H1 (cell line): ENCODE measurements at regions not wholly inside any gene's neighbourhood (a gene's known extent, or its start where the extent isn't known, plus 50 kb on each side); places are given as distances from the start of the nearest gene placed in this dataset.

Source experiments
- CTCF ChIA-PET: fragments of 300-600 bp; sonication (Branson Sonifier 250); formaldehyde crosslinking; loops from one replicate; lab custom pipeline; 2021; ENCODE audit not compliant: partially characterized antibody; lab: Charles Lee
- POLR2A ChIA-PET: fragments of 300-600 bp; sonication (Branson Sonifier 250); formaldehyde crosslinking; loops from one replicate; lab custom pipeline; 2021; ENCODE audit warnings: inconsistent platforms; ENCODE audit not compliant: partially characterized antibody; lab: Charles Lee
- DNase-seq, 2 experiments: peaks; one replicate each; pipeline versions ENCODE4 v3.0.0 to v3.0.0-alpha.2; 2010 to 2022; ENCODE audit warnings: low spot score in 2 of 2, low read depth in 1 of 2, mixed read lengths in 1 of 2
- FAIRE-seq: peaks from 2 replicates; lab custom pipeline; 2011; peaks lifted over from hg19 to GRCh38; lab: Jason Lieb, UNC
- H2AFZ ChIP-seq: 2 replicates; pipeline ENCODE4 v1.8.1; 2012; ENCODE audit warnings: low read length, inconsistent platforms
- H2AK5ac ChIP-seq: 2 replicates; pipeline ENCODE4 v1.6.1; 2013; ENCODE audit warnings: low read depth, low read length
- H2BK120ac ChIP-seq: replicated peaks from 2 replicates; pipeline ENCODE3; 2013; ENCODE audit warnings: low read depth, low read length, inconsistent platforms
- H2BK12ac ChIP-seq: 2 replicates; pipeline ENCODE4 v1.6.1; 2013; ENCODE audit warnings: low read depth, low read length
- H2BK15ac ChIP-seq: 2 replicates; pipeline ENCODE4 v1.6.1; 2013; ENCODE audit warnings: low read length
- H2BK20ac ChIP-seq: 2 replicates; pipeline ENCODE4 v1.6.1; 2013; ENCODE audit warnings: low read length
- H2BK5ac ChIP-seq: 2 replicates; pipeline ENCODE4 v1.6.1; 2013; ENCODE audit warnings: low read depth, low read length
- H3K14ac ChIP-seq: 2 replicates; pipeline ENCODE4 v1.6.1; 2013; ENCODE audit warnings: inconsistent platforms; ENCODE audit not compliant: insufficient read length
- H3K18ac ChIP-seq: 2 replicates; pipeline ENCODE4 v1.6.1; 2013; ENCODE audit warnings: low read length; ENCODE audit errors: extremely low read depth
- H3K23ac ChIP-seq: 2 replicates; pipeline ENCODE4 v1.6.1; 2013; ENCODE audit warnings: inconsistent platforms; ENCODE audit not compliant: insufficient read length
- H3K23me2 ChIP-seq: 2 replicates; pipeline ENCODE4 v1.6.1; 2013; ENCODE audit warnings: low read depth, low read length
- H3K27ac ChIP-seq: 2 replicates; pipeline ENCODE4 v1.6.1; 2011; ENCODE audit warnings: low read depth, low read length, inconsistent platforms
- H3K27me3 ChIP-seq, 4 experiments: replicated peaks in 1 of 4; 1 replicate in 1 of 4; 2 replicates in 3 of 4; pipeline versions ENCODE4 v1.6.1 to v1.8.1; 2011 to 2013; ENCODE audit warnings: low read length in 3 of 4, mild to moderate bottlenecking in 3 of 4, inconsistent platforms in 2 of 4, mixed read lengths in 2 of 4, moderate library complexity in 1 of 4; ENCODE audit not compliant: control insufficient read depth in 3 of 4, insufficient read depth in 3 of 4; ENCODE audit errors: extremely low read depth in 1 of 4
- H3K36me3 ChIP-seq, 4 experiments: 2 replicates each; pipeline versions ENCODE4 v1.6.1 to v1.8.1; 2011 to 2013; ENCODE audit warnings: mild to moderate bottlenecking in 4 of 4, low read length in 3 of 4, moderate library complexity in 2 of 4, control low read depth in 1 of 4, inconsistent platforms in 1 of 4; ENCODE audit not compliant: insufficient read depth in 4 of 4, control insufficient read depth in 2 of 4
- H3K4ac ChIP-seq: replicated peaks from 2 replicates; pipeline ENCODE3; 2013; ENCODE audit warnings: low read length, low read depth, mixed read lengths, inconsistent platforms; ENCODE audit not compliant: insufficient read length
- H3K4me1 ChIP-seq, 4 experiments: replicated peaks in 1 of 4; 1 replicate in 1 of 4; 2 replicates in 3 of 4; pipeline versions ENCODE4 v1.6.1 to v1.8.1; 2011 to 2013; ENCODE audit warnings: low read length in 3 of 4, inconsistent platforms in 2 of 4, mixed read lengths in 1 of 4; ENCODE audit not compliant: insufficient read depth in 4 of 4, control insufficient read depth in 3 of 4
- H3K4me2 ChIP-seq, 2 experiments: 2 replicates each; pipeline versions ENCODE4 v1.6.1 to v1.8.1; 2011 to 2013; ENCODE audit warnings: low read depth in 2 of 2, low read length in 2 of 2, control low read depth in 1 of 2, inconsistent platforms in 1 of 2, mild to moderate bottlenecking in 1 of 2; ENCODE audit not compliant: insufficient read depth in 1 of 2
- H3K4me3 ChIP-seq, 4 experiments: fragments of 200-600, 300-600 bp in 1 of 4; sonication (generic), shearing (Covaris generic), sonication (Bioruptor Twin) in 1 of 4; 2 replicates each; pipeline versions ENCODE4 v1.5.1 to v1.8.1; 2011 to 2016; ENCODE audit warnings: low read length in 4 of 4, low read depth in 3 of 4, control low read depth in 2 of 4, inconsistent platforms in 2 of 4, mild to moderate bottlenecking in 2 of 4, mixed read lengths in 1 of 4, moderate library complexity in 1 of 4; ENCODE audit not compliant: insufficient read depth in 2 of 4; ENCODE audit errors: extremely low read depth in 1 of 4
- H3K56ac ChIP-seq: replicated peaks from 2 replicates; pipeline ENCODE3; 2013; ENCODE audit warnings: low read depth, mild to moderate bottlenecking, mixed read lengths, low read length, inconsistent platforms; ENCODE audit not compliant: insufficient read length
- H3K79me1 ChIP-seq: 2 replicates; pipeline ENCODE4 v1.6.1; 2013; ENCODE audit warnings: low read depth, low read length, control low read depth
- H3K79me2 ChIP-seq, 2 experiments: 2 replicates each; pipeline versions ENCODE4 v1.6.1 to v1.8.1; 2012 to 2013; ENCODE audit warnings: low read length in 2 of 2, mild to moderate bottlenecking in 2 of 2, inconsistent platforms in 1 of 2; ENCODE audit not compliant: insufficient read depth in 2 of 2, control insufficient read depth in 1 of 2
- H3K9ac ChIP-seq, 4 experiments: replicated peaks in 1 of 4; 1 replicate in 1 of 4; 2 replicates in 3 of 4; pipeline versions ENCODE4 v1.6.1 to v1.8.1; 2011 to 2013; ENCODE audit warnings: low read depth in 3 of 4, low read length in 3 of 4, control low read depth in 2 of 4, mild to moderate bottlenecking in 2 of 4, moderate library complexity in 2 of 4, inconsistent platforms in 1 of 4; ENCODE audit errors: extremely low read depth in 1 of 4
- H3K9me3 ChIP-seq, 2 experiments: 2 replicates each; pipeline versions ENCODE4 v1.6.1 to v1.8.1; 2012 to 2013; ENCODE audit warnings: mild to moderate bottlenecking in 2 of 2, moderate library complexity in 2 of 2, control low read depth in 1 of 2, inconsistent platforms in 1 of 2, low read depth in 1 of 2, low read length in 1 of 2, mixed read lengths in 1 of 2; ENCODE audit not compliant: insufficient read depth in 2 of 2
- H4K20me1 ChIP-seq, 2 experiments: replicated peaks in 1 of 2; 2 replicates each; pipeline versions ENCODE3 to v1.8.1; 2011 to 2013; ENCODE audit warnings: inconsistent platforms in 2 of 2, low read length in 2 of 2, mild to moderate bottlenecking in 1 of 2; ENCODE audit not compliant: insufficient read depth in 2 of 2, control insufficient read depth in 1 of 2
- H4K5ac ChIP-seq: 2 replicates; pipeline ENCODE4 v1.6.1; 2013; ENCODE audit warnings: low read length, low read depth, mixed read lengths, inconsistent platforms; ENCODE audit not compliant: insufficient read length
- H4K8ac ChIP-seq: 2 replicates; pipeline ENCODE4 v1.8.0; 2013; ENCODE audit warnings: mild to moderate bottlenecking, moderate library complexity, low read length, inconsistent platforms; ENCODE audit not compliant: insufficient read depth; ENCODE audit errors: extremely low read depth
- H4K91ac ChIP-seq: replicated peaks from 2 replicates; pipeline ENCODE3; 2013; ENCODE audit warnings: low read length, mixed read lengths, inconsistent platforms; ENCODE audit not compliant: insufficient read length
- ASH2L ChIP-seq: fragments of 200-600, 300-600 bp; sonication (generic); IDR thresholded peaks from one replicate; pipeline ENCODE4 v1.7.1; 2017; ENCODE audit warnings: low read length
- CBX5 ChIP-seq: fragments of 300-800, 300-1000 bp; sonication (generic); IDR thresholded peaks from 2 replicates; pipeline ENCODE4 v1.7.1; 2016; ENCODE audit warnings: antibody characterized with exemption, low read length, low read depth
- CBX8 ChIP-seq: fragments of 300-800, 300-1000 bp; sonication (generic); IDR thresholded peaks from 2 replicates; pipeline ENCODE4 v1.7.1; 2016; ENCODE audit warnings: low read depth, low read length, borderline replicate concordance
- CEBPB ChIP-seq: IDR thresholded peaks from 2 replicates; pipeline ENCODE4 v1.6.1; 2012; ENCODE audit warnings: low read depth, low read length
- CTBP2 ChIP-seq: IDR thresholded peaks from 2 replicates; pipeline ENCODE4 v1.7.0; 2011; ENCODE audit warnings: borderline replicate concordance, mild to moderate bottlenecking, moderate library complexity, mixed read lengths, low read length; ENCODE audit not compliant: insufficient read depth, insufficient read length
- EGR1 ChIP-seq: IDR thresholded peaks from 2 replicates; pipeline ENCODE4 v1.6.1; 2011; ENCODE audit warnings: low read depth, low read length, borderline replicate concordance
- EZH2 ChIP-seq: fragments of 200-600 bp; sonication (generic); IDR thresholded peaks from 2 replicates; pipeline ENCODE4 v1.7.1; 2012; ENCODE audit warnings: low read depth, mild to moderate bottlenecking, moderate library complexity, low read length, inconsistent platforms; ENCODE audit not compliant: severe bottlenecking
- GABPA ChIP-seq: IDR thresholded peaks from 2 replicates; pipeline ENCODE4 v1.6.1; 2011; ENCODE audit warnings: mild to moderate bottlenecking, low read length, moderate library complexity, borderline replicate concordance; ENCODE audit not compliant: insufficient read depth
- HDAC6 ChIP-seq: IDR thresholded peaks from one replicate; pipeline ENCODE4 v1.7.1; 2012; ENCODE audit warnings: low read depth, mild to moderate bottlenecking, inconsistent platforms, low read length, moderate library complexity
- KDM5A ChIP-seq: fragments of 200-600 bp; IDR thresholded peaks from 2 replicates; pipeline ENCODE4 v1.7.1; 2012; ENCODE audit warnings: mild to moderate bottlenecking, low read length, inconsistent platforms, mixed read lengths
- SAP30 ChIP-seq: fragments of 300-600 bp; sonication (generic); IDR thresholded peaks from 2 replicates; pipeline ENCODE4 v1.7.1; 2012; ENCODE audit warnings: low read length, moderate library complexity, mild to moderate bottlenecking, inconsistent platforms; ENCODE audit not compliant: insufficient read depth, insufficient replicate concordance
- TAF7 ChIP-seq: optimal IDR thresholded peaks from 2 replicates; pipeline ENCODE3; 2011; ENCODE audit warnings: low read depth, mild to moderate bottlenecking, inconsistent platforms, low read length, moderate library complexity, borderline replicate concordance
- TCF12 ChIP-seq: IDR thresholded peaks from 2 replicates; pipeline ENCODE4 v1.6.1; 2011; ENCODE audit warnings: low read depth, mild to moderate bottlenecking, low read length
- YY1 ChIP-seq: IDR thresholded peaks from 2 replicates; pipeline ENCODE4 v1.6.1; 2011; ENCODE audit warnings: low read depth, mild to moderate bottlenecking, low read length
- WGBS, 2 experiments: shearing (Covaris generic) in 1 of 2; methylation state at CpG; one replicate each; pipeline versions ENCODE4 v1.1.6 to v1.1.7; 2013 to 2015; ENCODE audit warnings: low lambda C conversion rate in 2 of 2, mixed read lengths in 2 of 2, inconsistent platforms in 1 of 2, low coverage in 1 of 2, missing lambda C conversion rate in 1 of 2; ENCODE audit not compliant: insufficient replicate concordance in 2 of 2, insufficient coverage in 1 of 2, insufficient read length in 1 of 2; ENCODE audit errors: extremely low coverage in 1 of 2, missing lambda C conversion rate in 1 of 2; 5-methylcytosine and 5-hydroxymethylcytosine counted together

DNA sequence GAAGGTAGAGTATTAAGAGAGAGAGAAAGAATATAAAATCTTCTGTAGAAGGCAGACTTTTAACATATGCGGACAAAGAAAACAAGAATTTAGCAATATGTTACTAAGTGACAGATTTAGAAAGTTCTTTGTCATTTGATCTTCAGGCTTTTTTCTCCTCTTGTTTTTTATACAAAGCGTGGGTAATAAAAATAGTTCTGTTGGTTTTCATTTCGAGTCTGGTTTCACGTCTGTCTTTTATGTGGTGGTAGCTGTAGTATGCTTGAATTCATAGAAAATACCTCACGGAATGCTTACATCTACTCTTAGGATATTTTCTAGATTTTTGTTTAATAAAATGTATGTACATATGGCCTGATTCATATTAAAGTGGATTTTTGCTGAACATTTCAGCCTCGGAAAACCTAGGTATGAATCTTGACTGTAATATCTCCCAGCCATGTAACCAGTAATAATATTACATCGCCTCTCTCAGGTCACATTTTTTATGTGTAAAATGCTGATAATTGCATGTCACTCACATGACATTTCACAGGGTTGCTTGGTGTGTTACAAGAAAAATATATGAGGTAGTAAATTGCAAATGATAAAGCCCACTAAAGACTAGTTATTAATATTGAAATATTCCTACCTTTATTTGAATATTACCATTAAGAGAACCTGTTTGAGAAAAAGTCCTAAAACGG is 72.5 kb upstream of the TAF11L2 start:
- H3K23me2 ChIP-seq: no peaks in the 10 kb centered on the region

More for the DNA sequence above, 72.5 kb upstream of the TAF11L2 start:
- Histone ChIP-seq H2AFZ (no peak overlapping the region), H4K8ac (no peak overlapping the region), H3K4ac (no peak overlapping the region), H3K36me3 (no peaks in the 10 kb centered on the region), H3K23ac (no peak overlapping the region), H3K27ac (no peak overlapping the region), H3K4me3 (no peak overlapping the region), H2BK15ac (no peak overlapping the region), H3K79me2 (no peaks in the 10 kb centered on the region), H3K14ac (no peak overlapping the region), H3K27me3 (no peaks in the 10 kb centered on the region), H2BK120ac (no peak overlapping the region), H2BK12ac (no peak overlapping the region), H2BK20ac (no peak overlapping the region), H3K9ac (no peak overlapping the region), H3K18ac (no peak overlapping the region), H3K79me1 (no peaks in the 10 kb centered on the region), H2AK5ac (no peak overlapping the region), H3K4me1 (peaks cover 0 to 2% (median 0%) of the 10 kb centered on the region in 4 experiments; a peak in 3 of 7 replicates), H3K9me3 (no peaks in the 10 kb centered on the region), H4K91ac (no peak overlapping the region), H3K4me2 (no peak overlapping the region), H4K20me1 (no peaks in the 10 kb centered on the region), H3K56ac (no peak overlapping the region), H4K5ac (no peak overlapping the region), H2BK5ac (no peak overlapping the region)
- FAIRE-seq (no peak), DNase-seq (no peak)
- 93% methylated on average over 8 of the region's 8 CpGs; no CpG with 5 or more reads in 1 of the 2 experiments for WGBS, 2 experiments
- CTCF ChIA-PET: interaction anchor here (1.1 kb wide), 1 partner anchor 141 kb away, joined by 3 read pairs; no protein-coding TSS in a partner anchor
- TF ChIP-seq CTBP2 (no peak), CEBPB (no peak), HDAC6 (no peak), SAP30 (no peak), CBX5 (no peak), CBX8 (no peak), EZH2 (no peak), ASH2L (no peak), EGR1 (no peak), TAF7 (no peak), GABPA (no peak), YY1 (no peak), TCF12 (no peak), KDM5A (no peak)
- POLR2A ChIA-PET: interaction anchor here (0.7 kb wide), 1 partner anchor 18 kb away, joined by 3 read pairs; no protein-coding TSS in a partner anchor
